ENCODE measurements at regions not wholly inside any gene's neighbourhood (a gene's known extent, or its start where the extent isn't known, plus 50 kb on each side); places are given as distances from the start of the nearest gene placed in this dataset.

DNA sequence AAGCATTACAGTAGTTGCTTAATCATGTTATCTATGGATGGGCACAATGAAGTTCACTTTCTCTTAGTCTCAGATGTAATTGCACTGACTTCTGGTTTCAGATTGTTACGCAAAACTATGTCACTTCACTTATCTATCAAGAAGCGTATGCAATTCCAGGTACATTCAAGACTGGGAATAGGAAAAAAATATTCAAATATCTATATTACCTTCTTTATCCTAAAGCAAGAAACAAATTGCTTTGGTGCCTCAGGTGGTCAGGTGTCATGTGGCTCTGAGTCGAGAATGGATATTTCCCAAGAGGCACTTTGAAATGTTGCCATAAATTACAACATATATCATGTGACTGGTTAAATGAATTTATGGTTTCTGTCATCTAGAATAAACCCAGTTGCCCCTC is 318.6 kb downstream of the SS18 start:
- TF ChIP-seq, protein P1, sequence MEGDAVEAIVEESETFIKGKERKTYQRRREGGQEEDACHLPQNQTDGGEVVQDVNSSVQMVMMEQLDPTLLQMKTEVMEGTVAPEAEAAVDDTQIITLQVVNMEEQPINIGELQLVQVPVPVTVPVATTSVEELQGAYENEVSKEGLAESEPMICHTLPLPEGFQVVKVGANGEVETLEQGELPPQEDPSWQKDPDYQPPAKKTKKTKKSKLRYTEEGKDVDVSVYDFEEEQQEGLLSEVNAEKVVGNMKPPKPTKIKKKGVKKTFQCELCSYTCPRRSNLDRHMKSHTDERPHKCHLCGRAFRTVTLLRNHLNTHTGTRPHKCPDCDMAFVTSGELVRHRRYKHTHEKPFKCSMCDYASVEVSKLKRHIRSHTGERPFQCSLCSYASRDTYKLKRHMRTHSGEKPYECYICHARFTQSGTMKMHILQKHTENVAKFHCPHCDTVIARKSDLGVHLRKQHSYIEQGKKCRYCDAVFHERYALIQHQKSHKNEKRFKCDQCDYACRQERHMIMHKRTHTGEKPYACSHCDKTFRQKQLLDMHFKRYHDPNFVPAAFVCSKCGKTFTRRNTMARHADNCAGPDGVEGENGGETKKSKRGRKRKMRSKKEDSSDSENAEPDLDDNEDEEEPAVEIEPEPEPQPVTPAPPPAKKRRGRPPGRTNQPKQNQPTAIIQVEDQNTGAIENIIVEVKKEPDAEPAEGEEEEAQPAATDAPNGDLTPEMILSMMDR (conservative IDR thresholded peaks at IDR 0.05; ENCODE audit: low read depth, low read length): no peak
- no peak for TF ChIP-seq EZH2 (IDR thresholded peaks at IDR 0.05; ENCODE audit: borderline replicate concordance, low read depth, low read length, poor library complexity, severe bottlenecking)

Data from A673 (cell line).